OCI-LY7 (cell line): ENCODE measurements at regions not wholly inside any gene's neighbourhood (a gene's known extent, or its start where the extent isn't known, plus 50 kb on each side); places are given as distances from the start of the nearest gene placed in this dataset.

ENCODE experiments used
- EZH2phosphoT487 ChIP-seq: fragments of 200-600 bp; sonication (generic); IDR thresholded peaks from 2 replicates; pipeline ENCODE4 v1.6.1; 2018; ENCODE audit warnings: low read depth, borderline replicate concordance, mild to moderate bottlenecking, mixed run types, antibody characterized with exemption, low read length, moderate library complexity, mixed read lengths
- TF ChIP-seq, protein P1 (sequence below): fragments of 200-600 bp; sonication (generic); conservative IDR thresholded peaks from 2 replicates; pipeline ENCODE4 v1.5.1; 2014; ENCODE audit warnings: mild to moderate bottlenecking, antibody characterized with exemption, low read length, moderate library complexity, mixed read lengths

GRCh38 chr11:69910519-69911309, 91.5 kb upstream of the FGF3 start:
- TF ChIP-seq, protein P1, sequence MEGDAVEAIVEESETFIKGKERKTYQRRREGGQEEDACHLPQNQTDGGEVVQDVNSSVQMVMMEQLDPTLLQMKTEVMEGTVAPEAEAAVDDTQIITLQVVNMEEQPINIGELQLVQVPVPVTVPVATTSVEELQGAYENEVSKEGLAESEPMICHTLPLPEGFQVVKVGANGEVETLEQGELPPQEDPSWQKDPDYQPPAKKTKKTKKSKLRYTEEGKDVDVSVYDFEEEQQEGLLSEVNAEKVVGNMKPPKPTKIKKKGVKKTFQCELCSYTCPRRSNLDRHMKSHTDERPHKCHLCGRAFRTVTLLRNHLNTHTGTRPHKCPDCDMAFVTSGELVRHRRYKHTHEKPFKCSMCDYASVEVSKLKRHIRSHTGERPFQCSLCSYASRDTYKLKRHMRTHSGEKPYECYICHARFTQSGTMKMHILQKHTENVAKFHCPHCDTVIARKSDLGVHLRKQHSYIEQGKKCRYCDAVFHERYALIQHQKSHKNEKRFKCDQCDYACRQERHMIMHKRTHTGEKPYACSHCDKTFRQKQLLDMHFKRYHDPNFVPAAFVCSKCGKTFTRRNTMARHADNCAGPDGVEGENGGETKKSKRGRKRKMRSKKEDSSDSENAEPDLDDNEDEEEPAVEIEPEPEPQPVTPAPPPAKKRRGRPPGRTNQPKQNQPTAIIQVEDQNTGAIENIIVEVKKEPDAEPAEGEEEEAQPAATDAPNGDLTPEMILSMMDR: no peak
- TF ChIP-seq EZH2phosphoT487: no peak
